Mucosa of descending colon (tissue), 3 donors: ENCODE measurements at regions not wholly inside any gene's neighbourhood (a gene's known extent, or its start where the extent isn't known, plus 50 kb on each side); places are given as distances from the start of the nearest gene placed in this dataset.
A peak's percentile ranks its signal among the peaks of the same experiment; 100 is the strongest.

Source experiments
- ATAC-seq: fragments of 200-7000 bp; cut with Tn5 transposase; one replicate; pipeline ENCODE4 v1.9.1; 2020; ENCODE audit warnings: mild to moderate bottlenecking, moderate library complexity
- DNase-seq, 3 donors: peaks; one replicate each; pipeline ENCODE4 v3.0.0-alpha.2; 2020
- H3K36me3 ChIP-seq: fragments of 200-600 bp; one replicate; pipeline ENCODE4 v1.8.0; 2021; ENCODE audit warnings: low read depth, mild to moderate bottlenecking
- H3K4me1 ChIP-seq: fragments of 200-600 bp; one replicate; pipeline ENCODE4 v1.8.0; 2021; ENCODE audit warnings: low read depth, mild to moderate bottlenecking
- H3K4me3 ChIP-seq: fragments of 200-600 bp; one replicate; pipeline ENCODE4 v1.8.0; 2021; ENCODE audit warnings: mild to moderate bottlenecking
- H3K9me3 ChIP-seq: fragments of 200-600 bp; one replicate; pipeline ENCODE4 v1.8.0; 2021; ENCODE audit warnings: mild to moderate bottlenecking
- CTCF ChIP-seq: fragments of 200-600 bp; IDR thresholded peaks from one replicate; pipeline ENCODE4 v1.8.0; 2022; ENCODE audit warnings: antibody characterized with exemption, mild to moderate bottlenecking
- intact Hi-C, 2 donors: fragments of 100-400 bp; cut with DNase I in 1 of 2; cut with micrococcal nuclease in 1 of 2; formaldehyde crosslinking; loops; one replicate each; pipeline versions ENCODE4 v1.11.0 to v1.11.1; 2022; cut with DNase I, micrococcal nuclease
- donor health status: DM: no; HTN: no; CAD: no; lungs with moderate emphysema.
- donor health status: DM: no; HTN: no; CAD: no.
- donor health status: DM: no; HTN: yes; CAD: no.

- no peak for TF ChIP-seq CTCF
- H3K4me3 ChIP-seq = no peak overlapping the region
- DNase-seq = no peak
- no peaks in the 10 kb centered on the region for H3K4me1 ChIP-seq
- H3K36me3 ChIP-seq = no peaks in the 10 kb centered on the region
- no peak for ATAC-seq
- H3K9me3 ChIP-seq = no peaks in the 10 kb centered on the region
- intact Hi-C loops = no loop called here
These were observed 1676.4 kb upstream of the SLC39A10 start for GRCh38 chr2:193980599-193980998.

GRCh38 chr2:193973781-193974180 is 1683.2 kb upstream of the SLC39A10 start:
- no peak overlapping the region for H3K4me3 ChIP-seq
- no peak for ATAC-seq
- H3K36me3 ChIP-seq = no peaks in the 10 kb centered on the region
- intact Hi-C loops = no loop called here
- no peaks in the 10 kb centered on the region for H3K4me1 ChIP-seq
- H3K9me3 ChIP-seq = no peaks in the 10 kb centered on the region
- no peak for TF ChIP-seq CTCF
- no peak for DNase-seq

GRCh38 chr2:193966590-193966989 is 1690.4 kb upstream of the SLC39A10 start:
- no peak for TF ChIP-seq CTCF
- Histone ChIP-seq H3K36me3 (no peaks in the 10 kb centered on the region), H3K4me3 (no peak overlapping the region), H3K9me3 (no peaks in the 10 kb centered on the region), H3K4me1 (no peaks in the 10 kb centered on the region)
- DNase-seq = no peak
- intact Hi-C loops = no loop called here
- no peak for ATAC-seq

- ATAC-seq = no peak
- Histone ChIP-seq H3K4me3 (no peak overlapping the region), H3K36me3 (no peaks in the 10 kb centered on the region), H3K4me1 (no peaks in the 10 kb centered on the region), H3K9me3 (no peaks in the 10 kb centered on the region)
- intact Hi-C loops = no loop called here
- no peak for DNase-seq
- no peak for TF ChIP-seq CTCF
These were observed 1691.8 kb upstream of the SLC39A10 start for GRCh38 chr2:193965263-193965662.

- DNase-seq (peak in 1 of 3 donors; percentile 11), ATAC-seq (no peak)
- no peak overlapping the region for H3K4me3 ChIP-seq
- H3K9me3 ChIP-seq = no peaks in the 10 kb centered on the region
- H3K36me3 ChIP-seq = no peaks in the 10 kb centered on the region
- H3K4me1 ChIP-seq = no peaks in the 10 kb centered on the region
- no peak for TF ChIP-seq CTCF
- intact Hi-C loops = no loop called here
These were observed 1693.4 kb upstream of the SLC39A10 start for GRCh38 chr2:193963472-193964119.

GRCh38 chr2:193946806-193947205 is 1710.2 kb upstream of the SLC39A10 start:
- no peak for TF ChIP-seq CTCF

More at GRCh38 chr2:193946806-193947205, 1710.2 kb upstream of the SLC39A10 start:
- intact Hi-C loops = no loop called here
- H3K4me3 ChIP-seq = no peak overlapping the region
- no peaks in the 10 kb centered on the region for H3K36me3 ChIP-seq
- ATAC-seq (no peak), DNase-seq (no peak)
- no peaks in the 10 kb centered on the region for H3K4me1 ChIP-seq
- H3K9me3 ChIP-seq = no peaks in the 10 kb centered on the region
